Liver (tissue), 8 donors: ENCODE measurements at regions not wholly inside any gene's neighbourhood (a gene's known extent, or its start where the extent isn't known, plus 50 kb on each side); places are given as distances from the start of the nearest gene placed in this dataset.
A peak's percentile ranks its signal among the peaks of the same experiment; 100 is the strongest.

Source experiments
- DNase-seq: peaks from one replicate; pipeline ENCODE4 v3.0.0-alpha.2; 2017; ENCODE audit warnings: low spot score
- H3K27ac ChIP-seq, 2 donors: one replicate each; pipeline ENCODE4 v1.7.0; 2013; ENCODE audit warnings: inconsistent platforms in 2 of 2, low read length in 2 of 2, control low read depth in 1 of 2, low read depth in 1 of 2, mild to moderate bottlenecking in 1 of 2
- H3K27me3 ChIP-seq, 4 donors: one replicate each; pipeline versions ENCODE4 v1.6.1 to v1.7.0; 2013; ENCODE audit warnings: low read length in 3 of 4, inconsistent platforms in 1 of 4, mild to moderate bottlenecking in 1 of 4, moderate library complexity in 1 of 4; ENCODE audit not compliant: control insufficient read depth in 4 of 4, insufficient read depth in 4 of 4
- H3K36me3 ChIP-seq, 4 donors: one replicate each; pipeline versions ENCODE4 v1.6.1 to v1.7.0; 2013; ENCODE audit warnings: low read length in 3 of 4, mild to moderate bottlenecking in 3 of 4, low read depth in 1 of 4, moderate library complexity in 1 of 4; ENCODE audit not compliant: control insufficient read depth in 4 of 4, insufficient read depth in 3 of 4
- H3K4me1 ChIP-seq, 4 donors: one replicate each; pipeline versions ENCODE4 v1.6.1 to v1.7.0; 2013; ENCODE audit warnings: low read length in 3 of 4, mild to moderate bottlenecking in 3 of 4, moderate library complexity in 1 of 4; ENCODE audit not compliant: control insufficient read depth in 4 of 4, insufficient read depth in 4 of 4
- H3K4me3 ChIP-seq, 3 donors: one replicate each; pipeline versions ENCODE4 v1.6.1 to v1.7.0; 2013; ENCODE audit warnings: low read length in 3 of 3, control low read depth in 1 of 3, low read depth in 1 of 3, mild to moderate bottlenecking in 1 of 3
- H3K9ac ChIP-seq, 2 donors: one replicate each; pipeline ENCODE4 v1.7.0; 2013; ENCODE audit warnings: low read length in 2 of 2, mild to moderate bottlenecking in 2 of 2, moderate library complexity in 2 of 2, control low read depth in 1 of 2, low read depth in 1 of 2
- H3K9me3 ChIP-seq, 4 donors: one replicate each; pipeline versions ENCODE4 v1.6.1 to v1.7.0; 2013; ENCODE audit warnings: low read length in 3 of 4; ENCODE audit not compliant: control insufficient read depth in 4 of 4
- EGR1 ChIP-seq, 2 donors: IDR thresholded peaks; 2 replicates each; pipeline ENCODE4 v1.6.1; 2016 to 2018; ENCODE audit warnings: antibody characterized with exemption in 2 of 2, low read depth in 2 of 2
- FOXA1 ChIP-seq: IDR thresholded peaks from 2 replicates; pipeline ENCODE4 v1.6.1; 2016; ENCODE audit warnings: antibody characterized with exemption
- FOXA2 ChIP-seq: IDR thresholded peaks from 2 replicates; pipeline ENCODE4 v1.6.1; 2016; ENCODE audit warnings: antibody characterized with exemption
- GABPA ChIP-seq, 2 donors: IDR thresholded peaks in 1 of 2; conservative IDR thresholded peaks in 1 of 2; 2 replicates each; pipeline ENCODE4 v1.6.1; 2016; ENCODE audit warnings: antibody characterized with exemption in 2 of 2, mild to moderate bottlenecking in 1 of 2, moderate library complexity in 1 of 2
- HNF4A ChIP-seq, 2 donors: conservative IDR thresholded peaks; 2 replicates each; pipeline ENCODE4 v1.6.1; 2016; ENCODE audit warnings: antibody characterized with exemption in 2 of 2, mild to moderate bottlenecking in 2 of 2
- HNF4G ChIP-seq: IDR thresholded peaks from 2 replicates; pipeline ENCODE4 v1.6.1; 2016; ENCODE audit warnings: antibody characterized with exemption
- JUND ChIP-seq, 2 donors: IDR thresholded peaks; 2 replicates each; pipeline ENCODE4 v1.6.1; 2016; ENCODE audit warnings: antibody characterized with exemption in 2 of 2
- NR2F2 ChIP-seq: IDR thresholded peaks from 2 replicates; pipeline ENCODE4 v1.6.1; 2016; ENCODE audit warnings: antibody characterized with exemption
- RAD21 ChIP-seq, 2 donors: IDR thresholded peaks; 2 replicates each; pipeline ENCODE4 v1.6.1; 2016; ENCODE audit warnings: antibody characterized with exemption in 2 of 2, mild to moderate bottlenecking in 2 of 2
- RXRA ChIP-seq, 2 donors: IDR thresholded peaks; 2 replicates each; pipeline ENCODE4 v1.6.1; 2017 to 2018; ENCODE audit warnings: antibody characterized with exemption in 2 of 2, mild to moderate bottlenecking in 1 of 2
- SP1 ChIP-seq: IDR thresholded peaks from 2 replicates; pipeline ENCODE4 v1.6.1; 2018; ENCODE audit warnings: antibody characterized with exemption, mild to moderate bottlenecking
- TAF1 ChIP-seq: conservative IDR thresholded peaks from 2 replicates; pipeline ENCODE4 v1.6.1; 2016; ENCODE audit warnings: antibody characterized with exemption, mild to moderate bottlenecking
- YY1 ChIP-seq: IDR thresholded peaks from 2 replicates; pipeline ENCODE4 v1.6.1; 2016; ENCODE audit warnings: antibody characterized with exemption, mild to moderate bottlenecking
- WGBS: extraction: QIAGEN DNeasy Blood & Tissue Kit; methylation state at CpG from one replicate; pipeline ENCODE4 v1.1.7; 2013; 5-methylcytosine and 5-hydroxymethylcytosine counted together
- TF ChIP-seq, protein P1 (sequence below): IDR thresholded peaks from 2 replicates; pipeline ENCODE4 v1.6.1; 2016; ENCODE audit warnings: antibody characterized with exemption, mild to moderate bottlenecking
- TF ChIP-seq, protein P2 (sequence below): IDR thresholded peaks from 2 replicates; pipeline ENCODE4 v1.6.1; 2016; ENCODE audit warnings: antibody characterized with exemption
- TF ChIP-seq, protein P3 (sequence below): IDR thresholded peaks from 2 replicates; pipeline ENCODE4 v1.6.1; 2016; ENCODE audit warnings: antibody characterized with exemption
- TF ChIP-seq, protein P4 (sequence below): IDR thresholded peaks from 2 replicates; pipeline ENCODE4 v1.6.1; 2016; ENCODE audit warnings: antibody characterized with exemption
- TF ChIP-seq, protein P5 (sequence below): fragments of 150-350 bp; IDR thresholded peaks from 2 replicates; pipeline ENCODE4 v1.5.1; 2017; ENCODE audit warnings: improper control_type of control experiment, low read depth, low read length; ENCODE audit not compliant: missing input control
- donor health status: healthy.
- donor health status: healthy.
- donor health status: healthy.
- donor health status: healthy.
- donor health status: healthy.

DNA sequence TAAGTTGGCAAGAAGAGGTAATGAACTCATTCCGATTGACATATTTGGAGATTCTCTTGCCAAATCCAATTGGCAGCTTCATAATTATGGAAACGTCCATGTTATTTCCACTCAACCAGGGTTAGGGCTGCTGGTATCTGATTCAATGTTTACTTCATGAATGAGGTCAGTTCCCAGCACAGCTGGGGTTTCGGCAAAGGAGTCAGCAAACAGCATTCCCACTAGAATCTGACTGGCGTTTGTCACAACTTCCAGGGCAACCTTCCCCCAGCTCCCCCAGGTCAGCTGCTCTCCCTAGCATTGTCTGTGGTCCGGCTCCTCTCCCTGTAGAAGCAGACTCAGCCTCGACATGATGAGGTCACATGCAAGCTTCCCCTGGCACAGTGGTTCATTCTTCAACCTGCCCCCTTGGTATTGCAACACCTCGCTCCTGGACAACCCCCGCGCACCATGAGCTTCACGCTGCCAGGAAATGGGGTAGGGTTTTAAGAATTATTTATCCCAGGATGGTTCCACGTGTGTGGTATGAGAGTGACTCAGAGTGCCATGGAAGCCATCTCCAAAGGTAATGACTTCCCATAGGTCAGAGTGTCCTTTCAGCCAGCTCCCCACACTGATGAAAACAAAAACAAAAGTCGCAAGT lies 100.7 kb upstream of the SLC25A33 start:
- TF ChIP-seq, protein P1, sequence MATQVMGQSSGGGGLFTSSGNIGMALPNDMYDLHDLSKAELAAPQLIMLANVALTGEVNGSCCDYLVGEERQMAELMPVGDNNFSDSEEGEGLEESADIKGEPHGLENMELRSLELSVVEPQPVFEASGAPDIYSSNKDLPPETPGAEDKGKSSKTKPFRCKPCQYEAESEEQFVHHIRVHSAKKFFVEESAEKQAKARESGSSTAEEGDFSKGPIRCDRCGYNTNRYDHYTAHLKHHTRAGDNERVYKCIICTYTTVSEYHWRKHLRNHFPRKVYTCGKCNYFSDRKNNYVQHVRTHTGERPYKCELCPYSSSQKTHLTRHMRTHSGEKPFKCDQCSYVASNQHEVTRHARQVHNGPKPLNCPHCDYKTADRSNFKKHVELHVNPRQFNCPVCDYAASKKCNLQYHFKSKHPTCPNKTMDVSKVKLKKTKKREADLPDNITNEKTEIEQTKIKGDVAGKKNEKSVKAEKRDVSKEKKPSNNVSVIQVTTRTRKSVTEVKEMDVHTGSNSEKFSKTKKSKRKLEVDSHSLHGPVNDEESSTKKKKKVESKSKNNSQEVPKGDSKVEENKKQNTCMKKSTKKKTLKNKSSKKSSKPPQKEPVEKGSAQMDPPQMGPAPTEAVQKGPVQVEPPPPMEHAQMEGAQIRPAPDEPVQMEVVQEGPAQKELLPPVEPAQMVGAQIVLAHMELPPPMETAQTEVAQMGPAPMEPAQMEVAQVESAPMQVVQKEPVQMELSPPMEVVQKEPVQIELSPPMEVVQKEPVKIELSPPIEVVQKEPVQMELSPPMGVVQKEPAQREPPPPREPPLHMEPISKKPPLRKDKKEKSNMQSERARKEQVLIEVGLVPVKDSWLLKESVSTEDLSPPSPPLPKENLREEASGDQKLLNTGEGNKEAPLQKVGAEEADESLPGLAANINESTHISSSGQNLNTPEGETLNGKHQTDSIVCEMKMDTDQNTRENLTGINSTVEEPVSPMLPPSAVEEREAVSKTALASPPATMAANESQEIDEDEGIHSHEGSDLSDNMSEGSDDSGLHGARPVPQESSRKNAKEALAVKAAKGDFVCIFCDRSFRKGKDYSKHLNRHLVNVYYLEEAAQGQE, result peak; percentile 32
- no peak for TF ChIP-seq HNF4G
- peak; percentile 11 to 46 for TF ChIP-seq RAD21 (IDR thresholded peaks at IDR 0.05)
- TF ChIP-seq, protein P2, sequence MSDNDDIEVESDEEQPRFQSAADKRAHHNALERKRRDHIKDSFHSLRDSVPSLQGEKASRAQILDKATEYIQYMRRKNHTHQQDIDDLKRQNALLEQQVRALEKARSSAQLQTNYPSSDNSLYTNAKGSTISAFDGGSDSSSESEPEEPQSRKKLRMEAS, result peak; percentile 86
- TF ChIP-seq, protein P3, sequence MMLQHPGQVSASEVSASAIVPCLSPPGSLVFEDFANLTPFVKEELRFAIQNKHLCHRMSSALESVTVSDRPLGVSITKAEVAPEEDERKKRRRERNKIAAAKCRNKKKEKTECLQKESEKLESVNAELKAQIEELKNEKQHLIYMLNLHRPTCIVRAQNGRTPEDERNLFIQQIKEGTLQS, result no peak
- TF ChIP-seq RXRA (IDR thresholded peaks at IDR 0.05), result peak; percentile 76 to 92
- peak; percentile 61 for TF ChIP-seq FOXA1
- TF ChIP-seq, protein P4, sequence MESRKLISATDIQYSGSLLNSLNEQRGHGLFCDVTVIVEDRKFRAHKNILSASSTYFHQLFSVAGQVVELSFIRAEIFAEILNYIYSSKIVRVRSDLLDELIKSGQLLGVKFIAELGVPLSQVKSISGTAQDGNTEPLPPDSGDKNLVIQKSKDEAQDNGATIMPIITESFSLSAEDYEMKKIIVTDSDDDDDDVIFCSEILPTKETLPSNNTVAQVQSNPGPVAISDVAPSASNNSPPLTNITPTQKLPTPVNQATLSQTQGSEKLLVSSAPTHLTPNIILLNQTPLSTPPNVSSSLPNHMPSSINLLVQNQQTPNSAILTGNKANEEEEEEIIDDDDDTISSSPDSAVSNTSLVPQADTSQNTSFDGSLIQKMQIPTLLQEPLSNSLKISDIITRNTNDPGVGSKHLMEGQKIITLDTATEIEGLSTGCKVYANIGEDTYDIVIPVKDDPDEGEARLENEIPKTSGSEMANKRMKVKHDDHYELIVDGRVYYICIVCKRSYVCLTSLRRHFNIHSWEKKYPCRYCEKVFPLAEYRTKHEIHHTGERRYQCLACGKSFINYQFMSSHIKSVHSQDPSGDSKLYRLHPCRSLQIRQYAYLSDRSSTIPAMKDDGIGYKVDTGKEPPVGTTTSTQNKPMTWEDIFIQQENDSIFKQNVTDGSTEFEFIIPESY, result peak; percentile 70
- peak; percentile 84 for TF ChIP-seq YY1
- no peak for TF ChIP-seq TAF1
- TF ChIP-seq JUND (IDR thresholded peaks at IDR 0.05), result peak; percentile 84 to 94
- TF ChIP-seq FOXA2, result peak; percentile 81
- TF ChIP-seq NR2F2, result no peak
- TF ChIP-seq HNF4A (conservative IDR thresholded peaks at IDR 0.05), result peak; percentile 72 to 76
- peak in 1 of 2 donors; percentile 70 for TF ChIP-seq EGR1 (IDR thresholded peaks at IDR 0.05; ENCODE audit: low read depth in 2 of 2)
- TF ChIP-seq SP1, result peak; percentile 90
- TF ChIP-seq, protein P5, sequence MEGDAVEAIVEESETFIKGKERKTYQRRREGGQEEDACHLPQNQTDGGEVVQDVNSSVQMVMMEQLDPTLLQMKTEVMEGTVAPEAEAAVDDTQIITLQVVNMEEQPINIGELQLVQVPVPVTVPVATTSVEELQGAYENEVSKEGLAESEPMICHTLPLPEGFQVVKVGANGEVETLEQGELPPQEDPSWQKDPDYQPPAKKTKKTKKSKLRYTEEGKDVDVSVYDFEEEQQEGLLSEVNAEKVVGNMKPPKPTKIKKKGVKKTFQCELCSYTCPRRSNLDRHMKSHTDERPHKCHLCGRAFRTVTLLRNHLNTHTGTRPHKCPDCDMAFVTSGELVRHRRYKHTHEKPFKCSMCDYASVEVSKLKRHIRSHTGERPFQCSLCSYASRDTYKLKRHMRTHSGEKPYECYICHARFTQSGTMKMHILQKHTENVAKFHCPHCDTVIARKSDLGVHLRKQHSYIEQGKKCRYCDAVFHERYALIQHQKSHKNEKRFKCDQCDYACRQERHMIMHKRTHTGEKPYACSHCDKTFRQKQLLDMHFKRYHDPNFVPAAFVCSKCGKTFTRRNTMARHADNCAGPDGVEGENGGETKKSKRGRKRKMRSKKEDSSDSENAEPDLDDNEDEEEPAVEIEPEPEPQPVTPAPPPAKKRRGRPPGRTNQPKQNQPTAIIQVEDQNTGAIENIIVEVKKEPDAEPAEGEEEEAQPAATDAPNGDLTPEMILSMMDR, result no peak
- peak in 1 of 2 donors; percentile 24 for TF ChIP-seq GABPA (IDR thresholded peaks at IDR 0.05 in 1 of 2, conservative IDR thresholded peaks at IDR 0.05 in 1 of 2)
- H3K4me1 ChIP-seq, result peaks cover 28 to 76% (median 44%) of the 10 kb centered on the region in 4 donors
- WGBS, result 26% methylated on average over 12 of the region's 12 CpGs
- no peaks in the 10 kb centered on the region for H3K27me3 ChIP-seq
- H3K9ac ChIP-seq, result peak overlapping the region in 1 of 2 donors; percentile 7
- H3K9me3 ChIP-seq, result no peaks in the 10 kb centered on the region
- H3K27ac ChIP-seq, result peak overlapping the region; percentile 87 to 88
- H3K36me3 ChIP-seq, result no peaks in the 10 kb centered on the region
- no peak overlapping the region for H3K4me3 ChIP-seq
- DNase-seq, result peak; percentile 44
